ENCODE measurements at regions not wholly inside any gene's neighbourhood (a gene's known extent, or its start where the extent isn't known, plus 50 kb on each side); places are given as distances from the start of the nearest gene placed in this dataset.
A peak's percentile ranks its signal among the peaks of the same experiment; 100 is the strongest.

- in situ Hi-C loops (cut with MboI; ENCODE audit: low pct_unique_long_range_greater_than_20kb in 2 of 9, low sequenced_read_pairs in 9 of 9, unreplicated experiment in 9 of 9): loop anchor here in 1 of 9 experiments (25.0 kb wide), 1 partner anchor 481 kb away; no protein-coding TSS in a partner anchor
- WGBS, 10 experiments: 71 to 100% (median 94%) methylated on average over 1 to 2 of the region's 2 CpGs; no CpG with 5 or more reads in 1 of the 10 experiments
- H3K4me1 ChIP-seq (replicated peaks in 1 of 2): peaks cover 0 to 6% of the 10 kb centered on the region in 2 donors
- no peak overlapping the region for H3K4me3 ChIP-seq
- ATAC-seq (replicated peaks in 6 of 8): no peak
- H3K27ac ChIP-seq: no peak overlapping the region
Observed at GRCh38 chr4:19756661-19757060, 495.0 kb upstream of the SLIT2 start.

DNA sequence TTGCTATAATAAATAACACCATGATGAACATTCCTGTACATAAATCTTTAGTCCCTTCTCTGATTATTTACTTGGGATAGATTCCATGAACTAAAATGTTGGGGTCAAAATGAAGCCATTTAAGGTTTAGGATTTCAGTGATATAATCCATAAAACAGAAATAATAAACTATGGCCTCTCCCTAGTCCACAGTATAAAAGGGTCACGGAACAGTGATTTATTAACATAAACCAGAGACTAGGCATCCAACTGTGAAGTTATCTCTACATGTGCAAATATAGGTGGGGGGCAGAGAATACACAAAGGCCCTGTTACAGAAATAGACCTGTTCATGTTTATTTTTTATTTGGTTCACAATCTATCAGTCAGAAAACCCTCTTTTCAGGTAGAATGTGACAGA lies 499.1 kb upstream of the SLIT2 start:
- Histone ChIP-seq H3K27ac (no peak overlapping the region), H3K4me1 (replicated peaks in 1 of 2) (peaks cover 0 to 6% of the 10 kb centered on the region in 2 donors), H3K4me3 (no peak overlapping the region)
- in situ Hi-C loops (cut with MboI; ENCODE audit: low pct_unique_long_range_greater_than_20kb in 2 of 9, low sequenced_read_pairs in 9 of 9, unreplicated experiment in 9 of 9): loop anchor here in 1 of 9 experiments (25.0 kb wide), 1 partner anchor 485 kb away; no protein-coding TSS in a partner anchor
- ATAC-seq (replicated peaks in 6 of 8): no peak
- WGBS, 10 experiments: 0 to 100% (median 67%) methylated on average over 1 of the region's 1 CpG; no CpG with 5 or more reads in 3 of the 10 experiments

- no peak overlapping the region for H3K27ac ChIP-seq
- in situ Hi-C loops (cut with MboI; ENCODE audit: low pct_unique_long_range_greater_than_20kb in 2 of 9, low sequenced_read_pairs in 9 of 9, unreplicated experiment in 9 of 9): no loop called here
- ATAC-seq (replicated peaks in 6 of 8): peak in 3 of 8 experiments; percentile 58 to 79 (median 59)
- H3K4me1 ChIP-seq (replicated peaks in 1 of 2): peaks cover 0 to 6% of the 10 kb centered on the region in 2 donors
- H3K4me3 ChIP-seq: no peak overlapping the region
- WGBS, 10 experiments: 0 to 100% (median 57%) methylated on average over 1 to 3 of the region's 3 CpGs; no CpG with 5 or more reads in 1 of the 10 experiments
Observed at GRCh38 chr4:19748519-19749479, 502.9 kb upstream of the SLIT2 start.

DNA sequence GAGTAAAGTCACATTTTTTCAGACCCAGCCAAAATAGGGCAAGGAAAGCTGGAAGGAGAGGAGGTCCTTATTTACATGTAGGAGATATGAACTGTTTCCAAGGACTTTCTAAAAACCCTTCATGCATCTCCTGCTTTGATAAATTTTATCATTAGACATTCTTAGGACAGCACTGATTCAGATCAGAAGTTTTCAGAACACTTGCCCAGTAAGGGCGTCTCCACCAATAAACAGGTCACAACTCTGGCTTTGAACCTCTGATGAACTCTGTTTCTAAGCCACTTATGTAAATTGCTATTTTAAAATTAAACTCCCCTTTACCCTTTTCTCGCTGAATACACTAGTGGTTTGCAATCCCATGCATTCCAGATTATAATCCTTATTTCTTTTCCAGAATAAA lies 505.3 kb upstream of the SLIT2 start:
- in situ Hi-C loops (cut with MboI; ENCODE audit: low pct_unique_long_range_greater_than_20kb in 2 of 9, low sequenced_read_pairs in 9 of 9, unreplicated experiment in 9 of 9): no loop called here
- H3K4me3 ChIP-seq: no peak overlapping the region
- WGBS, 10 experiments: 0 to 94% (median 18%) methylated on average over 1 to 2 of the region's 2 CpGs; no CpG with 5 or more reads in 3 of the 10 experiments
- H3K27ac ChIP-seq: no peak overlapping the region
- ATAC-seq (replicated peaks in 6 of 8): peak in 3 of 8 experiments; percentile 18 to 67 (median 62)
- H3K4me1 ChIP-seq (replicated peaks in 1 of 2): peaks cover 0 to 4% of the 10 kb centered on the region in 2 donors

- in situ Hi-C loops (cut with MboI; ENCODE audit: low pct_unique_long_range_greater_than_20kb in 2 of 9, low sequenced_read_pairs in 9 of 9, unreplicated experiment in 9 of 9): no loop called here
- peak in 2 of 8 experiments; percentile 13 to 79 for ATAC-seq (replicated peaks in 6 of 8)
- WGBS, 10 experiments: 54 to 100% (median 100%) methylated on average over 1 to 2 of the region's 2 CpGs; no CpG with 5 or more reads in 3 of the 10 experiments
- Histone ChIP-seq H3K27ac (no peak overlapping the region), H3K4me3 (no peak overlapping the region), H3K4me1 (replicated peaks in 1 of 2) (peaks cover 0 to 4% of the 10 kb centered on the region in 2 donors)
Observed at GRCh38 chr4:19743115-19743638, 508.5 kb upstream of the SLIT2 start.

DNA sequence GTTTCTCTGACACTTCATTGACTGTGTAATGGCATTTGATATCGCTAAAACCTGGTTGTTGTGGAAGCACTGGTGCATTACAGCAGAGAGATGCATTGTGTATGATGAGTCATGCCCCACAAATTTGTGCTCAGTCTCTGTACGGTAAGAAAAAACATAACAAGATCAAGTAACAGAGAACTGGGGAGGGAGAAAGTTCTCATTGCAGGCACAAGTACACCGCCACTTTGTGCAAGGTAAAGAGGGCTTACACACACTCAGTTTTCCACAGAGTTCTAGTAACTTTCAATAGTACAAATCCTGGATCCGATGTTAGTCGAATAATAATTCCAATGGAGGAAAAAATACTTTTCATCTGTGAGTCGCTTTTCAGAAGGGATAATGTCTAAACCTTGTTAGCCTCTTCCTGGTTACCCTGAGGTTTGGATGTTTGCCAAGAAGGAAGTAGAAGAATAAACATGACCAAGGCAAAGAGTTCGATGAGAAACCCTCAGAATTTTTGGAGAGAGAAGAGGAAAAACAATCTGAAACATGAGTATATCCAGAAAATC lies 512.5 kb upstream of the SLIT2 start:
- 50 to 88% (median 77%) methylated on average over 1 to 7 of the region's 7 CpGs for WGBS, 10 experiments
- in situ Hi-C loops (cut with MboI; ENCODE audit: low pct_unique_long_range_greater_than_20kb in 2 of 9, low sequenced_read_pairs in 9 of 9, unreplicated experiment in 9 of 9): no loop called here
- H3K4me1 ChIP-seq (replicated peaks in 1 of 2): peaks cover 0 to 4% of the 10 kb centered on the region in 2 donors
- ATAC-seq (replicated peaks in 6 of 8): peak in 7 of 8 experiments; percentile 50 to 96 (median 86)
- no peak overlapping the region for H3K4me3 ChIP-seq
- no peak overlapping the region for H3K27ac ChIP-seq

DNA sequence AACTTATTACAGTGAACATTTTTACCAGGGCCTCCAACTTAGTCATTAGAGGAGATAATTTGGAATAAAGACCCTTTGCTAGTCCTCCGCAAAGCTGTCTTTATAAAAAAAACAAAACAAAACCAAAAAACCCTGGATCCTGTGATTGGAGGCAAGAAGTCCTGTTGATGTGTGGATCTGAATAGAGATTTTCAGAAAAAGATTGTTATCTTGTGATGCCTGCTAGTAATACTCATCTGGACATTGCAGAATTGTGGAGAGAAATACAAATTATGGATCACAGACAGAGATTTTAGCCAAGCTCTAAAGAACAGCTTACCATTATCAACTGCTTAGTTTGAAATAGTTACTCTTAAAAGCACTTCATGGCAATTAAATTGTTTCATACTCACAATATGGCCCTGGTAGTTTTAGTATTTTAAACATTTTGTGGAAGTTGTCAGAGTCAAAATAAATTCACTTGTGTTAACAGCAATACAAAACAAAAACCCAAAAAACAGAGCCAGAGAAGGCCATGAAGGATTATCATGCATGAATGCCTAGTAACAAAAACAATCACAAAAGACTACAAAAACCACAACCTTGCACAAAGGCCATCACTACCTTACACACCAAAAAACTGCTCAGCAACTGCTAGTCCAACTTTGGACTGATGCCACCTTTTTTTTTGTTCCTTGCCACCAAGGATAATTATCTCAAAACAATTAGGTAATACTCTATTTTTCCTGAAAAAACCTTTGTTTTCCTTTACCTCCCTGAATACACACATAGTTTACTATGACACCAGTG lies 514.5 kb upstream of the SLIT2 start:
- in situ Hi-C loops (cut with MboI; ENCODE audit: low pct_unique_long_range_greater_than_20kb in 2 of 9, low sequenced_read_pairs in 9 of 9, unreplicated experiment in 9 of 9): no loop called here
- Histone ChIP-seq H3K4me1 (replicated peaks in 1 of 2) (peaks cover 0 to 4% of the 10 kb centered on the region in 2 donors), H3K27ac (no peak overlapping the region), H3K4me3 (no peak overlapping the region)
- ATAC-seq (replicated peaks in 6 of 8): no peak
- 86 to 100% (median 100%) methylated on average over 1 of the region's 1 CpG; no CpG with 5 or more reads in 1 of the 10 experiments for WGBS, 10 experiments

GRCh38 chr4:19735012-19735411 lies 516.7 kb upstream of the SLIT2 start:
- no peak for ATAC-seq (replicated peaks in 6 of 8)
- Histone ChIP-seq H3K4me3 (no peak overlapping the region), H3K4me1 (replicated peaks in 1 of 2) (no peaks in the 10 kb centered on the region), H3K27ac (no peak overlapping the region)
- in situ Hi-C loops (cut with MboI; ENCODE audit: low pct_unique_long_range_greater_than_20kb in 2 of 9, low sequenced_read_pairs in 9 of 9, unreplicated experiment in 9 of 9): no loop called here

DNA sequence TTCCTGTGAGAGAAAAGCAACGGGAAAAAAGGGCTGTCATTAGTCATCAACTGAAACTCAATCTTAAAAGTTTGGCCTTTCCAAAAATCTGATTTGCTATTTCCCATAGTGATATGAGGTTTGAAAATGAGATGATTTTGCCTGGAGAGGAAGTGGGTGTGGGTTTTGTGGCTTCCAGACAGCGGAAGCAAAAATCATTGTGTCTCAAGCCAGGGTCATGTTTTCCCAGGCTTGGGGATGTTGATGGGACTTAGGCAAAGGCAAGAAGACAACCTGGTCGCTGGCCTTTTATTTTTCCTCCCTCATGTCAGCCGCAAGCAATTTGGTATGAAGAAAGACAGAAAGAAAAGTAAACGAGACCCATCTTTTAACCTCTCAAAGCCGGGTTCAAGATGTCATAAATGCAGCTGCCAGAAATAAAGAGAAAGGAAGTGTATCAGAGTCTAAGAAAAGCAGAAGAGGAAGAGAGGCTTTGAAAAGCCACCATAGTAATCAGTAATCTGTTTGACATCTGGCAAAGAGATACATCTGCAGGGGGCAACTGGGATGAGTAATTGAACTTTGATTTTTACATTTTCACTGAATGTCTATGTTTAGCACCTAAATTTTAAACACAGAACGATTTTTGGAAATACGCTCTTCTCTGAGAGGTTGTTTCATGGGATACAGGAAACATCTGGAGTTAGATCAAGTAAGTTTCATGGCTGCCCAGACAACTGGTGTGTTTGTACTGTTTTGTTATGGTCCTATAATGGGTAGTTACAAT lies 521.6 kb upstream of the SLIT2 start:
- no peak for ATAC-seq (replicated peaks in 6 of 8)
- Histone ChIP-seq H3K4me3 (no peak overlapping the region), H3K27ac (no peak overlapping the region), H3K4me1 (replicated peaks in 1 of 2) (no peaks in the 10 kb centered on the region)
- in situ Hi-C loops (cut with MboI; ENCODE audit: low pct_unique_long_range_greater_than_20kb in 2 of 9, low sequenced_read_pairs in 9 of 9, unreplicated experiment in 9 of 9): no loop called here
- WGBS, 10 experiments: 8 to 81% (median 53%) methylated on average over 4 to 8 of the region's 8 CpGs; no CpG with 5 or more reads in 1 of the 10 experiments

DNA sequence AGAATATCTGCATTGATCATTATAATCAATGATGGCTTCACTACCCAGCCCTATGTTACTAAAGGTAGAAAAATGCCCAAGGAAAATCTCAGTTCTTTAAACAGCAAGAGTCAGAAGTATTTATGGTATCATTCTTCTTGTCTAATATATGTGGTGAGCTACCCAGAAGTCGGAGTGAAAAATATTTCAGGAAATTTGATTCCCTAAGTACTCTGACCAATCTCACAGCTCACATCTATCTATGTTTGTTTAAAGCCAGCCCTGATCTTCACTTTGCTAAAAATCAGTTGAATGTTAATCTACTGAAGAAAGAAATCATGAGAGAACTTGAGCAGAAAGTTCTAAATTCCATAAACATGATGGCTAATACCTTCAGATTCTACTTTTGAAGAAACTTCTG lies 522.9 kb upstream of the SLIT2 start:
- no peak for ATAC-seq (replicated peaks in 6 of 8)
- 50 to 100% (median 95%) methylated on average over 1 of the region's 1 CpG; no CpG with 5 or more reads in 2 of the 10 experiments for WGBS, 10 experiments
- Histone ChIP-seq H3K27ac (no peak overlapping the region), H3K4me1 (replicated peaks in 1 of 2) (no peaks in the 10 kb centered on the region), H3K4me3 (no peak overlapping the region)
- in situ Hi-C loops (cut with MboI; ENCODE audit: low pct_unique_long_range_greater_than_20kb in 2 of 9, low sequenced_read_pairs in 9 of 9, unreplicated experiment in 9 of 9): no loop called here

DNA sequence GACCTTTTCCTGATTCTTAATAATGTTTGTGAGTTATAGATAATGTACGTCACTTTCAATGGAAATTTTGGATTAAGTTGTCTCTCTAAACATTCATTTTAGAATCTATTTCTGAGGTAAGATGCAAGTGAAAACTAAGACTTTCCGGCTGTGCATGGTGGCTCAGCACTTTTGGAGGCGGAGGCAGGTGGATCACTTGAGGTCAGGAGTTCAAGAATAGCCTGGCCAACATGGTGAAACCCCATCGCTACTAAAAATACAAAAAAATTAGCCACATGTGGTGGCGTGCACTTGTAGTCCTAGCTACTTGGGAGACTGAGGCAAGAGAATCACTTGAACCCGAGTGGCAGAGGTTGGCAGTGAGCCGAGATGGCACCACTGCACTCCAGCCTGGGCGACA lies 524.6 kb upstream of the SLIT2 start:
- no peak overlapping the region for H3K27ac ChIP-seq
- no peak for ATAC-seq (replicated peaks in 6 of 8)
- no peaks in the 10 kb centered on the region for H3K4me1 ChIP-seq (replicated peaks in 1 of 2)
- in situ Hi-C loops (cut with MboI; ENCODE audit: low pct_unique_long_range_greater_than_20kb in 2 of 9, low sequenced_read_pairs in 9 of 9, unreplicated experiment in 9 of 9): no loop called here
- 78 to 100% (median 92%) methylated on average over 1 to 8 of the region's 8 CpGs for WGBS, 10 experiments
- H3K4me3 ChIP-seq: no peak overlapping the region

DNA sequence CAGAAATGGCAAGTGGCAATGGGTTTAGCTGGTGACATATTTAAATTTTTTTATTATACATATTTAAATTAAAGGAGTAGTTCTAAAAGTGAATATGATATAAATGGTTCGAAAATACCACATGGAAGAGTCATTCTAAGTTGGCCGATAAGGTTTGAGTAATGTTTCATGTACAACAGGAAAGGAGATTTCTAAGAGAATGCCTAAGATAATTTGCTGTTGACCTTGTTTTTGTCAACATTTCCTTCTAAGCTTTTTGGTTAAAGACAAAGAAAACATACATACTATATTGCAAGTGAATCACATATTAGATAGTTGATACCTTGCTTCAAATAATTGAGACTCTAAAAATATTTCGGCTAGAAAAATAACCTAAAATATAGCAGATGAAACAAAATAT lies 526.6 kb upstream of the SLIT2 start:
- 68 to 100% (median 93%) methylated on average over 1 to 3 of the region's 3 CpGs; no CpG with 5 or more reads in 1 of the 10 experiments for WGBS, 10 experiments
- ATAC-seq (replicated peaks in 6 of 8): no peak
- no peaks in the 10 kb centered on the region for H3K4me1 ChIP-seq (replicated peaks in 1 of 2)
- no peak overlapping the region for H3K4me3 ChIP-seq
- H3K27ac ChIP-seq: no peak overlapping the region
- in situ Hi-C loops (cut with MboI; ENCODE audit: low pct_unique_long_range_greater_than_20kb in 2 of 9, low sequenced_read_pairs in 9 of 9, unreplicated experiment in 9 of 9): no loop called here

Data from motor neuron (in vitro differentiated cells).